Tibial nerve (tissue), 4 donors: ENCODE measurements at regions not wholly inside any gene's neighbourhood (a gene's known extent, or its start where the extent isn't known, plus 50 kb on each side); places are given as distances from the start of the nearest gene placed in this dataset.

Source experiments
- DNase-seq, 2 donors: peaks; one replicate each; pipeline ENCODE4 v3.0.0-alpha.2; 2019; ENCODE audit warnings: low spot score in 2 of 2
- H3K27ac ChIP-seq, 4 donors: fragments of 200-600 bp; sonication (generic) in 3 of 4; one replicate each; pipeline ENCODE4 v1.5.1; 2017 to 2019; ENCODE audit warnings: mild to moderate bottlenecking in 1 of 4
- H3K27me3 ChIP-seq, 2 donors: fragments of 200-600 bp; sonication (generic) in 1 of 2; one replicate each; pipeline versions ENCODE4 v1.5.1 to v1.6.0; 2017 to 2019
- H3K36me3 ChIP-seq, 3 donors: fragments of 200-600 bp; sonication (generic); one replicate each; pipeline ENCODE4 v1.5.1; 2018 to 2019
- H3K4me1 ChIP-seq, 4 donors: fragments of 200-600 bp; sonication (generic) in 3 of 4; one replicate each; pipeline ENCODE4 v1.5.1; 2017 to 2019
- H3K4me3 ChIP-seq, 4 donors: fragments of 200-600 bp; sonication (generic) in 3 of 4; one replicate each; pipeline ENCODE4 v1.5.1; 2017 to 2019; ENCODE audit warnings: mild to moderate bottlenecking in 1 of 4, moderate library complexity in 1 of 4
- H3K9me3 ChIP-seq, 4 donors: fragments of 200-600 bp; sonication (generic) in 3 of 4; one replicate each; pipeline ENCODE4 v1.5.1; 2017 to 2019
- CTCF ChIP-seq, 5 experiments: fragments of 200-600 bp in 3 of 5; fragments of 450-650 bp in 2 of 5; sonication (generic) in 3 of 5; IDR thresholded peaks; one replicate each; pipeline ENCODE4 v1.5.1; 2016 to 2019; ENCODE audit warnings: antibody characterized with exemption in 5 of 5, mild to moderate bottlenecking in 3 of 5, moderate library complexity in 2 of 5
- EP300 ChIP-seq, 2 donors: sonication (generic); formaldehyde crosslinking; IDR thresholded peaks; one replicate each; pipeline ENCODE4 v1.6.1; 2017; ENCODE audit warnings: antibody characterized with exemption in 2 of 2, mild to moderate bottlenecking in 1 of 2
- POLR2A ChIP-seq, 2 donors: fragments of 450-650 bp; IDR thresholded peaks; one replicate each; pipeline ENCODE4 v1.6.1; 2017; ENCODE audit warnings: antibody characterized with exemption in 2 of 2, mild to moderate bottlenecking in 2 of 2, moderate library complexity in 2 of 2
- WGBS, 2 donors: methylation state at CpG; one replicate each; pipeline ENCODE4 v1.1.5; 2018; 5-methylcytosine and 5-hydroxymethylcytosine counted together

GRCh38 chr6:132179955-132180354, 221.3 kb downstream of the MOXD1 start:
- no peak overlapping the region for H3K4me3 ChIP-seq
- no peaks in the 10 kb centered on the region for H3K27me3 ChIP-seq
- no peaks in the 10 kb centered on the region for H3K4me1 ChIP-seq
- no peak overlapping the region for H3K27ac ChIP-seq
- TF ChIP-seq EP300 (IDR thresholded peaks at IDR 0.05): no peak
- H3K36me3 ChIP-seq: no peaks in the 10 kb centered on the region
- 73 to 78% methylated on average over 3 of the region's 3 CpGs for WGBS, 2 donors
- peaks cover 0 to 12% (median 0%) of the 10 kb centered on the region in 4 donors for H3K9me3 ChIP-seq
- no peak for DNase-seq

- no peak for TF ChIP-seq CTCF (IDR thresholded peaks at IDR 0.05)
- no peak for TF ChIP-seq POLR2A (IDR thresholded peaks at IDR 0.05)
- TF ChIP-seq EP300 (IDR thresholded peaks at IDR 0.05): no peak
- WGBS, 2 donors: 96 to 100% methylated on average over 3 of the region's 3 CpGs
These were observed 223.7 kb upstream of the CCN2 start for GRCh38 chr6:132174919-132175318.

GRCh38 chr6:132168961-132169360, 217.8 kb upstream of the CCN2 start:
- Histone ChIP-seq H3K36me3 (no peaks in the 10 kb centered on the region), H3K27ac (peak overlapping the region in 2 of 4 donors; percentile 26 to 59), H3K9me3 (no peaks in the 10 kb centered on the region), H3K27me3 (no peaks in the 10 kb centered on the region), H3K4me3 (no peak overlapping the region), H3K4me1 (peaks cover 0 to 16% (median 0%) of the 10 kb centered on the region in 4 donors)
- 63 to 67% methylated on average over 3 of the region's 3 CpGs for WGBS, 2 donors
- TF ChIP-seq CTCF (IDR thresholded peaks at IDR 0.05) (no peak), POLR2A (IDR thresholded peaks at IDR 0.05) (no peak), EP300 (IDR thresholded peaks at IDR 0.05) (no peak)
- DNase-seq: no peak

More at GRCh38 chr6:132174919-132175318, 223.7 kb upstream of the CCN2 start:
- peaks cover 0 to 17% (median 0%) of the 10 kb centered on the region in 4 donors for H3K9me3 ChIP-seq
- no peak overlapping the region for H3K4me3 ChIP-seq
- H3K27me3 ChIP-seq: no peaks in the 10 kb centered on the region
- no peak overlapping the region for H3K27ac ChIP-seq
- DNase-seq: no peak
- H3K36me3 ChIP-seq: no peaks in the 10 kb centered on the region
- H3K4me1 ChIP-seq: no peaks in the 10 kb centered on the region

- WGBS, 2 donors: 20% methylated on average over 4 of the region's 4 CpGs
- DNase-seq: no peak
- Histone ChIP-seq H3K36me3 (no peaks in the 10 kb centered on the region), H3K27me3 (no peaks in the 10 kb centered on the region), H3K9me3 (no peaks in the 10 kb centered on the region), H3K4me3 (no peak overlapping the region), H3K27ac (peak overlapping the region in 2 of 4 donors; percentile 67 to 76), H3K4me1 (peaks cover 0 to 16% (median 0%) of the 10 kb centered on the region in 4 donors)
- peak in 1 of 2 donors; percentile 4 for TF ChIP-seq EP300 (IDR thresholded peaks at IDR 0.05)
- TF ChIP-seq CTCF (IDR thresholded peaks at IDR 0.05): no peak
- no peak for TF ChIP-seq POLR2A (IDR thresholded peaks at IDR 0.05)
These were observed 217.0 kb upstream of the CCN2 start for GRCh38 chr6:132167929-132168892.

- TF ChIP-seq EP300 (IDR thresholded peaks at IDR 0.05): no peak
- no peak for TF ChIP-seq CTCF (IDR thresholded peaks at IDR 0.05)
- TF ChIP-seq POLR2A (IDR thresholded peaks at IDR 0.05): no peak
- no peak overlapping the region for H3K4me3 ChIP-seq
- H3K36me3 ChIP-seq: no peaks in the 10 kb centered on the region
- no peaks in the 10 kb centered on the region for H3K27me3 ChIP-seq
- 65 to 80% methylated on average over 1 of the region's 1 CpG for WGBS, 2 donors
- DNase-seq: no peak
- no peak overlapping the region for H3K27ac ChIP-seq
- H3K4me1 ChIP-seq: peaks cover 0 to 16% (median 0%) of the 10 kb centered on the region in 4 donors
- H3K9me3 ChIP-seq: no peaks in the 10 kb centered on the region
These were observed 215.4 kb upstream of the CCN2 start for GRCh38 chr6:132166526-132167051.
